ENCODE measurements at regions not wholly inside any gene's neighbourhood (a gene's known extent, or its start where the extent isn't known, plus 50 kb on each side); places are given as distances from the start of the nearest gene placed in this dataset.

- TF ChIP-seq CTCF (IDR thresholded peaks at IDR 0.05) (no peak), POLR2A (IDR thresholded peaks at IDR 0.05) (no peak)
Measured at GRCh38 chr4:114282937-114283336, 303.5 kb upstream of the ARSJ start.
